LNCAP (cell line): ENCODE measurements at regions not wholly inside any gene's neighbourhood (a gene's known extent, or its start where the extent isn't known, plus 50 kb on each side); places are given as distances from the start of the nearest gene placed in this dataset.

Experiments
- CTCF ChIP-seq: fragments of 450-650 bp; IDR thresholded peaks from 2 replicates; pipeline ENCODE4 v1.5.1; 2017; ENCODE audit warnings: mild to moderate bottlenecking

GRCh38 chr5:5592541-5592940, 170.1 kb downstream of the ICE1 start:
- TF ChIP-seq CTCF: no peak

DNA sequence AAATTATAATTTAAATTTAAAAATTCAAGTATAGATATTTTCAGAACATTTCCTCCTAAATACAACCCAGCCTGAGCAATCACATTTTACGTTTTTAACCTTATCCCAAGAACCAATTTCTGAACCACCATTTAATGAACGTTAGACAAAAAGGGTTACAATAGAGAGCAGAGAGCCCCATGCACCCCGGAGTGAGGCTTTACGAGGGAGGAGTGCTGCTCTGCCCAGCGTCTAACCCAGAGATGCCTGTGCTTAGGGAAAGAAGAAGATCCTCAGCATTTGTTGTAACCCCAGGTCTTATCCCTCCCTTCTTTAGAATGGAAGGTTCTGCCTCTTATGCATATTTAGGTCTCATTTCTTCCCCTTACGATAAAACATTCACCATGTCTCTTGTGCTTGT, 169.1 kb downstream of the ICE1 start:
- TF ChIP-seq CTCF: no peak

DNA sequence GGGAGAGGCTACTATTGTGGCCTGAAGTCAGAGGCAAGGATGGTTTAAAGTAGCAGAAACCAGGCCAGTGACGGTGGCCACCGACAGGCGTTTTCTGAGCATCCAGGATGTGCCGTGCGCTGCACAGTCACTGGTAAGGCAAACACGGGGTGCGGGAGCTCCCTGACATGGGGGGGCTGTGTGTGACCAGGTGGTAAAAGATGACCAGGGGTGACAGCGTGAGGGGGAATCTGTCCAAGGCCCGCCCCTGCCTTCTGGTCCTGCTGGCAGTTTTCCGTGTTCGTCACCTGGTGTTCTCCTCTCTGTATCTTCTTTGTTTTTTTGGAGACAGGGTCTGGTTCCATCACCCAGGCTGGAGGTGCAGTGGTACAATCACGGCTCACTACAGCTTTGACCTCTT, 167.4 kb downstream of the ICE1 start:
- no peak for TF ChIP-seq CTCF

DNA sequence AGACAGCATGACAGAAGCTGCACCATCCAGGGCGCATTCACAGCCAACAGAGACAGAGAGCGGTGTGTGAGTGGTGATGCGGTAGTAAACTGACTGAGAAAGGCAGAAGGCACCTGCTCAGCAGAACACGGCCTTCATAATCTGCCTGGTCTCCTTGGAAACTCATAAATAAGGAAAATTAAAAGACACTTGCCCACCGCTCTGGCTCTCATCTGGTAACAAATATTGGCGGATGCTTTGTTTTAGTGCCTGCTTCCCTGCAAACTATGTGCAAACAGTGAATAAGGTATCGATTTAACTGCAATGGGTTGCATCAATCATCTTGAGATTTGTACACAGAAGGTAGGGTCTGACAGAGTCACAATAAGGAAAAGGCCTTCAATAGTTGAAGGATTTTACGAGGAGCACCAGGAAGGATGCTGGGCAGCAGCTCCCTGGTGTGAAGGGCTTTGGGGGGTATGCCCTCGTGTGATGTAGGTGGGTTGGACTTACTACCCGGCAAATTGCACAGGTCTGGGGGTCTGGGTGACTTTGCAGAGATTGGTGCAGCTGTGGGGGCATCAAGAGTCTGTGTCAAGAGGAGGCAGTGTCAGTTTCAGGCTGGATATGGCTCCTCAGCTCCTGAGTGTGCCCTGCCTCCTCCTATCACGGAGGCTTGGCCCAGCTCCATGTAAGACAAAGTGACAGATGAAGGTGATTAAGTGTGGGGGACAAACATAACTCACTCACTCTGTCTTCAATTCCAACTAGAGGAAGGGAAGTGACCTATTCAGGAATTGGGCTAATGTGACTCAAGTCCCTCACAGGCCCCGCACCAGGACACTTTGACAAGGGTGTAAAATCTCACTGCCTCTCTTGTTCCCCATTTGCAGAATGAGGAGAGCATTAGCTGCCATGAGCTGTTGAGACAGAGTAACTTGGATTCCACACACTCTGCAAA, 166.7 kb downstream of the ICE1 start:
- no peak for TF ChIP-seq CTCF

DNA sequence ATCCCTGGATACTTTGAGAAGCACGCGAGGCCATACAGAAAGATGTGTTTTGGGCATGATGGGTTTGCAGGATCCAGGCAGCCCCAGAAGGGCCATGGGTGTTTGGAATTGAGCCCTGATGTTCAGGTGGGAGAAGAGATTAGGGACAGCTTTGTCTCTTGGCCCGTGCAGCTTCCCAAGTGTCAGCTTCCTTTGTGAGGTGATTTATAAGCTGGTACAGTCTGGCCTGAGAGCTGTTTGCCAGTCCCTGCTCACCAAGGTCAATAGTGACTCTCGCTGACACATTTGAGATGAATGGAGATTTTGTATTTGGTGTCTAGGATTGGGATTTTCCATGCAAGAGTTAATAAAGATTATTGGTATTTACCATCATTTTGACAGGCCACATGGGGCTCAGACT, 165.9 kb downstream of the ICE1 start:
- TF ChIP-seq CTCF: no peak

GRCh38 chr5:5587474-5587873, 165.0 kb downstream of the ICE1 start:
- TF ChIP-seq CTCF: no peak

GRCh38 chr5:5586721-5587120, 164.2 kb downstream of the ICE1 start:
- TF ChIP-seq CTCF: no peak
